HFFc6 (cell line): ENCODE measurements at regions not wholly inside any gene's neighbourhood (a gene's known extent, or its start where the extent isn't known, plus 50 kb on each side); places are given as distances from the start of the nearest gene placed in this dataset.
"Not testable (repeated sequence)": the region's sequence is repeated elsewhere in the genome, so short reads cannot be mapped to it uniquely, and the experiment has no call there.

Experiments used
- DNase-seq: peaks from one replicate; pipeline ENCODE4 v3.0.0-alpha.2; 2018
- H3K27ac Mint-ChIP-seq: 2 replicates; pipeline ENCODE4 v1.8.0; 2020; ENCODE audit warnings: mild to moderate bottlenecking, mixed read lengths
- H3K27me3 Mint-ChIP-seq: 2 replicates; pipeline ENCODE4 v1.8.0; 2021; ENCODE audit warnings: mild to moderate bottlenecking, moderate library complexity, mixed read lengths; ENCODE audit not compliant: insufficient read depth
- H3K36me3 Mint-ChIP-seq: 2 replicates; pipeline ENCODE4 v1.8.0; 2021; ENCODE audit warnings: low read depth, mixed read lengths
- H3K4me1 Mint-ChIP-seq: 2 replicates; pipeline ENCODE4 v1.8.0; 2020; ENCODE audit warnings: low read depth, mixed read lengths
- H3K4me3 Mint-ChIP-seq: 2 replicates; pipeline ENCODE4 v1.8.0; 2020; ENCODE audit warnings: mild to moderate bottlenecking, moderate library complexity, mixed read lengths
- H3K9me3 Mint-ChIP-seq: 2 replicates; pipeline ENCODE4 v1.8.0; 2020; ENCODE audit warnings: mild to moderate bottlenecking, mixed read lengths
- CTCF ChIP-seq: fragments of 200-600 bp; sonication (generic); IDR thresholded peaks from 2 replicates; pipeline ENCODE4 v1.5.0; 2021; ENCODE audit warnings: antibody characterized with exemption, mild to moderate bottlenecking

DNA sequence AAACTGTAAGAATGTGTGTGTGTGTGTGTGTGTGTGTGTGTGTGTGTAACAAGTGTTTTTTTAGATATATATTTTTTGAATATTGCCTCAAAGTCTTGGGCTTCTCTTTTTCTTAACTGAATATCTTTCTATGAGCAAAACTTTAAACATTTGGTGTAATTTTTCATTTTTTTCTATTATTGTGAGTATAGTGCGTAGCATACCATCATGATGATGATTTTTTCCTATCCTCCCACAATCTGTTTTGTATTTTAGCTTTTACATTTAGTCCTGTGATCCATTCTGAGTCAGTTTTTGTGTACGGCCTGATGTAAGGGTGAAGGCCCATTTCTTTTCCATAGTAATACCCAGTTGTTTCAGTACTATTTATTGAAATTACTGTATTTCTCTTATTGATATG, 680.6 kb downstream of the TTLL7 start:
- H3K4me3 Mint-ChIP-seq = no peak overlapping the region
- H3K36me3 Mint-ChIP-seq = no peaks in the 10 kb centered on the region
- no peaks in the 10 kb centered on the region for H3K27me3 Mint-ChIP-seq
- H3K9me3 Mint-ChIP-seq = peaks cover 14% of the 10 kb centered on the region
- DNase-seq = no peak
- TF ChIP-seq CTCF = no peak
- no peaks in the 10 kb centered on the region for H3K4me1 Mint-ChIP-seq
- H3K27ac Mint-ChIP-seq = no peak overlapping the region

DNA sequence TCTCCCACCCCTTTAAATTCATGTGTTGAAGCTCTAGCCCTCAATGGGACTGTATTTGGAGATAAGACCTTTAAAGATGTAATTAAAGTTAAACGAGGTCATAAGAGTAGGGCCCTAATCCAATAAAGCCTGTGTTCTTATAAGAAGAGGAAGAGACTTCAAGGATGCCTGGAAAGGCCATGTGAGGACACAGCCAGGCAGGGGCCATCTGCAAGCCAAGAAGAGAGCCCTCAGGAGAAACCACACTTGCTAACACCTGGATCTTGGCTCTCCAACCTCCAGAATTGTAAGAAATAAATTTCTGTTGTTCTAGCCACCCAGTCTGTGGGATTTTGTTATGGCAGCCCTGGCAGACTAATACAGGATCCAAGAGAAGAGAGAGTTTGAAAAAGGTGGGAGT, 683.5 kb downstream of the TTLL7 start:
- not testable (repeated sequence) for H3K27ac Mint-ChIP-seq, H3K27me3 Mint-ChIP-seq, H3K9me3 Mint-ChIP-seq, H3K4me1 Mint-ChIP-seq, DNase-seq, H3K4me3 Mint-ChIP-seq, H3K36me3 Mint-ChIP-seq

- H3K27me3 Mint-ChIP-seq = not testable (repeated sequence)
Observed at GRCh38 chr1:83310161-83310560, 688.8 kb downstream of the TTLL7 start.

DNA sequence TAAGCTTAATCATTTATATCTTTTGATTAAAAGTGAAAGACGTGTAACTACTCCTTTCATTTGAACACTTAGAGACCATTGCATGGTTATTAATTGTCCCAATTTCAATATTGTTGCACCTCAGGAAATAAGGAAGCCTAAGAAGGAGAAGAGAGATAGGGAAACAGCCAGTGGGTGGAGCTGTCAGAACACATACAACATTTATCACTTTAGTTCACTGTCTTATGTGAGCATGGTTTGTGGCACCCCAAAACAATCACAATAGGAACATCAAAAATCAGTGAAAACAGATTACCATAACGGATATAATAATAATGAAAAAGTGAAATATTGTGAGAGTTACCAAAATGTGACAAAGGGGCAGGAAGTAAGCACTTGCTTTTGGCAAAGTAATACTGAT, 689.9 kb downstream of the TTLL7 start:
- H3K4me3 Mint-ChIP-seq, H3K36me3 Mint-ChIP-seq, H3K27ac Mint-ChIP-seq, H3K4me1 Mint-ChIP-seq, H3K27me3 Mint-ChIP-seq, DNase-seq: not testable (repeated sequence)
- H3K9me3 Mint-ChIP-seq = peaks cover 13% of the 10 kb centered on the region; the same call in 1 of the 2 replicates

More at GRCh38 chr1:83310161-83310560, 688.8 kb downstream of the TTLL7 start:
- peaks cover 13% of the 10 kb centered on the region; the same call in 1 of the 2 replicates for H3K9me3 Mint-ChIP-seq
- not testable (repeated sequence) for DNase-seq, H3K27ac Mint-ChIP-seq, H3K4me3 Mint-ChIP-seq, H3K4me1 Mint-ChIP-seq, H3K36me3 Mint-ChIP-seq

DNA sequence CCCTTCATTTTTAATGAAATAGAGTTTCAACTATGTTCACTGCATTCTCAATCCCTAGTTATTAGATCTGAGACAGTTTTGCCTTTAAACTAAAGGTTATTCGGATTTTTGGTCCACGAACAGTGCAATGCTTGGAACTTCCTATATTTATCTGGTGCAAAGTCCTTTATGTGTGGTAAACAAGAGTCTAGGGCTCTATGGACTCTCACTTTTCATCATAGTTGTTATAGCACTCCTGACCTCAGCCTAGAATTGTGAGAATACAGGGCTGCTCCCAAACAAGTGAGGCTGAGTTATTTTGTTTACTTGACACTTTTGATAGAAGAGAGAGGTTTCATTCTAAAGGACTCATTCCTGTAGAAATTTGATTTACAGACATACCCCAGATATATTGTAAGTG, 692.1 kb downstream of the TTLL7 start:
- not testable (repeated sequence) for H3K36me3 Mint-ChIP-seq, H3K27ac Mint-ChIP-seq, DNase-seq, H3K27me3 Mint-ChIP-seq, H3K4me1 Mint-ChIP-seq, H3K4me3 Mint-ChIP-seq
- H3K9me3 Mint-ChIP-seq = peaks cover 13% of the 10 kb centered on the region

GRCh38 chr1:83295594-83295993, 703.3 kb downstream of the TTLL7 start:
- peaks cover 39% of the 10 kb centered on the region for H3K9me3 Mint-ChIP-seq
- not testable (repeated sequence) for H3K36me3 Mint-ChIP-seq, H3K27ac Mint-ChIP-seq, DNase-seq, H3K27me3 Mint-ChIP-seq, H3K4me1 Mint-ChIP-seq, H3K4me3 Mint-ChIP-seq

DNA sequence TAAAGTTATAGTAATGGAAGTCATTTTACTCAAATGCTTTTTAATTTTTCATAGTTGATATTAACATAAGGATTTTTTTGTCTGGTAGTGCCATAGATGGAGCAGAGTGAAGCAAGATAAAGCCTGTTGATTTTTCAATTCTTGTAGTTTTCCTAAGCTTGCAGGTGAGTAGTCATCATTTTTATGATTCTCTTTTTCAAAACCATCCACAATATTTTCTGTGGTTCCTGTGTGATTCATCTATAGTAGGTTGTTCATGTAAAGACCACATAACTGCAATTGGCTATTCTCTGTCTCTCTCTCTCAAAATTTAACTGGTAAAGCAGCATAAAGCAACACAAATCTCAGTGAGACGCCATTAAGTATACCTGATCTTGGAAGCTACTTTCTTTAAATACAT, 711.5 kb downstream of the TTLL7 start:
- not testable (repeated sequence) for DNase-seq, H3K4me1 Mint-ChIP-seq, H3K4me3 Mint-ChIP-seq, H3K27ac Mint-ChIP-seq, H3K36me3 Mint-ChIP-seq, H3K27me3 Mint-ChIP-seq, H3K9me3 Mint-ChIP-seq

DNA sequence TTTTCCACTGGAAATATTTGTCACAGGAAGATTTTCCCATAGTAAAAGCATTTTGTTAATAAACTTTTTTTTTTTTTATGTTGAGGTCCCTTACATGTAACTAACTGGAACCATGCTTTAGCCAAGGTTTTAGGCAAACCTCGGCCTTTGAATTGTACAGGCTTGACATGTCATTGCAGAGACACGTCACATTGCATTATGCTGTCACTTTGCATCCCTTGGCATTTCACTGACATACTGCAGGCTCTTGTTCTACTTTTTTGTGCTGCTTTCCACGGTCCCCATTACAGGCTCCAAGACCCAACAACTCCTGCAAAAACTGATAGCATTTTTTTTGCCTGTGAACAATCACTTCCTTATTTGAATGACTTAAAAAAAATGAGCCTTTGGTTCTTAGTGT, 724.3 kb downstream of the TTLL7 start:
- H3K27me3 Mint-ChIP-seq, H3K36me3 Mint-ChIP-seq, H3K9me3 Mint-ChIP-seq, DNase-seq, H3K4me3 Mint-ChIP-seq, H3K27ac Mint-ChIP-seq, H3K4me1 Mint-ChIP-seq: not testable (repeated sequence)

DNA sequence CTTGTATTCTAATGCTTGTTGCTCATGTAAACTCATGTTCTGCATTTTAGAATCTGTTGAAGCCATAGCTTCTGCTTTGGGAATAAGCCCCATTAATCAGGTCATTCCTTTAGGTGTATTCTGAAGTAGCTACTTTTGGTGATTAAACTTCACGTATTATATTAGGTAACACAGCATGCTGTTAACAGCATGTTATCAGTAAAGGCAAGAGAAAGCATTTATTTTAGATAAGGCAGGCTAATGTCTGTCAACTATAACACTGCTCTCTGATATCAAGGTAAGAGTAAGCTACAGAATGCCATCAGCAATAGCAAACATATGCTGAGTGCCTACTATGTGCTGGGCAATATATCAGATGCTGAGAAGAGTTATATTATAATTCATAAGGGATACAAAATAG, 726.4 kb downstream of the TTLL7 start:
- not testable (repeated sequence) for DNase-seq, H3K27me3 Mint-ChIP-seq, H3K4me3 Mint-ChIP-seq, H3K9me3 Mint-ChIP-seq, H3K36me3 Mint-ChIP-seq, H3K27ac Mint-ChIP-seq, H3K4me1 Mint-ChIP-seq

GRCh38 chr1:83271834-83272233, 727.1 kb downstream of the TTLL7 start:
- not testable (repeated sequence) for H3K4me3 Mint-ChIP-seq, H3K9me3 Mint-ChIP-seq, H3K36me3 Mint-ChIP-seq, H3K27me3 Mint-ChIP-seq, H3K27ac Mint-ChIP-seq, DNase-seq, H3K4me1 Mint-ChIP-seq

- not testable (repeated sequence) for H3K4me1 Mint-ChIP-seq, H3K9me3 Mint-ChIP-seq, H3K27me3 Mint-ChIP-seq, H3K4me3 Mint-ChIP-seq, H3K27ac Mint-ChIP-seq, DNase-seq, H3K36me3 Mint-ChIP-seq
Observed at GRCh38 chr1:83270801-83271200, 728.1 kb downstream of the TTLL7 start.

DNA sequence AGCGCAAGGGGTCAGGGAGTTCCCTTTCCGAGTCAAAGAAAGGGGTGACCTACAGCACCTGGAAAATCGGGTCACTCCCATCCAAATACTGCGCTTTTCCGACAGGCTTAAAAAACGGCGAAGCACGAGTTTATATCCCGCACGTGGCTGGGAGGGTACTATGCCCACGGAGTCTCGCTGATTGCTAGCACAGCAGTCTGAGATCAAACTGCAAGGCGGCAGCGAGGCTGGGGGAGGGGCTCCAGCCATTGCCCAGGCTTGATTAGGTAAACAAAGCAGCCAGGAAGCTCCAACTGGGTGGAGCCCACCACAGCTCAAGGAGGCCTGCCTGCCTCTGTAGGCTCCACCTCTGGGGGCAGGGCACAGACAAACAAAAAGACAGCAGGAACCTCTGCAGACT, 735.1 kb downstream of the TTLL7 start:
- peaks cover 11% of the 10 kb centered on the region for H3K9me3 Mint-ChIP-seq
- H3K4me3 Mint-ChIP-seq, H3K36me3 Mint-ChIP-seq, H3K27me3 Mint-ChIP-seq, DNase-seq, H3K4me1 Mint-ChIP-seq, H3K27ac Mint-ChIP-seq: not testable (repeated sequence)

DNA sequence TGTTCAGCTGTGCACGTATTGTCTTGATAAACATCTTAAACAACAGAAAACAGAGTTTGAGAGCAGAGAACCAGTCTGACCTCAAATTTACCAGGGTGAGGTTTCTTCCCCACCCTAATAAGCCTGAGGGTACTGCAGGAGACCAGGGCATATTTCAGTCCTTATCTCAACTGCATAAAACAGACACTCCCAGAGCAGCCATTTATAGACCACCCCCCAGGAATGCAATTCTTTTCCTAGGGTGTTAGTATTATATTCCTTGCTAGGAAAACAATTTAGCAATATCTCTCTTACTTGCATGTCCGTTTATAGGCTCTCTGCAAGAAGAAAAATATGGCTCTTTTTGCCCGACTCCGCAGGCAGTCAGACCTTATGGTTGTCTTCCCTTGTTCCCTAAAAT, 747.2 kb downstream of the TTLL7 start:
- not testable (repeated sequence) for H3K27me3 Mint-ChIP-seq, H3K36me3 Mint-ChIP-seq, DNase-seq, H3K4me3 Mint-ChIP-seq, H3K27ac Mint-ChIP-seq, H3K4me1 Mint-ChIP-seq
- peaks cover 25% of the 10 kb centered on the region for H3K9me3 Mint-ChIP-seq

GRCh38 chr1:83246780-83247179, 752.2 kb downstream of the TTLL7 start:
- not testable (repeated sequence) for H3K36me3 Mint-ChIP-seq, H3K4me1 Mint-ChIP-seq, H3K27ac Mint-ChIP-seq, H3K4me3 Mint-ChIP-seq, DNase-seq, H3K27me3 Mint-ChIP-seq
- peaks cover 22% of the 10 kb centered on the region for H3K9me3 Mint-ChIP-seq
